HG03280 (cell line): ENCODE measurements at regions not wholly inside any gene's neighbourhood (a gene's known extent, or its start where the extent isn't known, plus 50 kb on each side); places are given as distances from the start of the nearest gene placed in this dataset.
A peak's percentile ranks its signal among the peaks of the same experiment; 100 is the strongest.

Source experiments
- ATAC-seq: cut with Tn5 transposase; IDR thresholded peaks from one replicate; pipeline ENCODE4 v1.9.1; 2021; ENCODE audit warnings: mild to moderate bottlenecking, moderate library complexity; ENCODE audit not compliant: unreplicated experiment

GRCh38 chr7:145005601-145006000 is 169.7 kb upstream of the TPK1 start:
- no peak for ATAC-seq

GRCh38 chr7:144997512-144997911 is 161.7 kb upstream of the TPK1 start:
- ATAC-seq: no peak

- ATAC-seq: no peak
These were observed 159.6 kb upstream of the TPK1 start for GRCh38 chr7:144995495-144995894.

- ATAC-seq: no peak
These were observed 155.2 kb upstream of the TPK1 start for GRCh38 chr7:144991041-144991440.

- ATAC-seq: no peak
These were observed 151.8 kb upstream of the TPK1 start for GRCh38 chr7:144987686-144988085.

GRCh38 chr7:144982133-144982532 is 146.3 kb upstream of the TPK1 start:
- ATAC-seq: no peak

GRCh38 chr7:144975882-144976281 is 140.0 kb upstream of the TPK1 start:
- no peak for ATAC-seq

GRCh38 chr7:144969787-144970186 is 133.9 kb upstream of the TPK1 start:
- no peak for ATAC-seq

GRCh38 chr7:144960763-144961162 is 124.9 kb upstream of the TPK1 start:
- ATAC-seq: no peak

- no peak for ATAC-seq
These were observed 122.1 kb upstream of the TPK1 start for GRCh38 chr7:144957998-144958397.

GRCh38 chr7:144955422-144955821 is 119.6 kb upstream of the TPK1 start:
- no peak for ATAC-seq

- no peak for ATAC-seq
These were observed 105.3 kb upstream of the TPK1 start for GRCh38 chr7:144941127-144941526.

GRCh38 chr7:144937199-144937598 is 101.3 kb upstream of the TPK1 start:
- ATAC-seq: no peak

GRCh38 chr7:144936314-144936713 is 100.5 kb upstream of the TPK1 start:
- no peak for ATAC-seq

- ATAC-seq: no peak
These were observed 74.6 kb upstream of the TPK1 start for GRCh38 chr7:144910411-144910810.

- no peak for ATAC-seq
These were observed 73.2 kb upstream of the TPK1 start for GRCh38 chr7:144908943-144909556.

- no peak for ATAC-seq
These were observed 72.5 kb upstream of the TPK1 start for GRCh38 chr7:144908324-144908723.

- ATAC-seq: peak; percentile 70
These were observed 71.7 kb upstream of the TPK1 start for GRCh38 chr7:144907577-144907976.

- ATAC-seq: no peak
These were observed 67.3 kb upstream of the TPK1 start for GRCh38 chr7:144903201-144903600.

GRCh38 chr7:144892761-144893160 is 56.9 kb upstream of the TPK1 start:
- no peak for ATAC-seq
